Fibroblast of mammary gland (primary cell): ENCODE measurements at regions not wholly inside any gene's neighbourhood (a gene's known extent, or its start where the extent isn't known, plus 50 kb on each side); places are given as distances from the start of the nearest gene placed in this dataset.

ENCODE experiments used
- DNase-seq: peaks from one replicate; pipeline ENCODE4 v3.0.0-alpha.2; 2010; ENCODE audit warnings: low read depth
- H3K4me3 ChIP-seq: 2 replicates; pipeline ENCODE4 v1.5.1; 2011; ENCODE audit warnings: low read depth, mild to moderate bottlenecking, low read length, moderate library complexity; ENCODE audit not compliant: control insufficient read depth
- CTCF ChIP-seq: conservative IDR thresholded peaks from 2 replicates; pipeline ENCODE4 v1.5.1; 2011; ENCODE audit warnings: low read depth, low read length, inconsistent platforms; ENCODE audit not compliant: control insufficient read depth, insufficient read depth

DNA sequence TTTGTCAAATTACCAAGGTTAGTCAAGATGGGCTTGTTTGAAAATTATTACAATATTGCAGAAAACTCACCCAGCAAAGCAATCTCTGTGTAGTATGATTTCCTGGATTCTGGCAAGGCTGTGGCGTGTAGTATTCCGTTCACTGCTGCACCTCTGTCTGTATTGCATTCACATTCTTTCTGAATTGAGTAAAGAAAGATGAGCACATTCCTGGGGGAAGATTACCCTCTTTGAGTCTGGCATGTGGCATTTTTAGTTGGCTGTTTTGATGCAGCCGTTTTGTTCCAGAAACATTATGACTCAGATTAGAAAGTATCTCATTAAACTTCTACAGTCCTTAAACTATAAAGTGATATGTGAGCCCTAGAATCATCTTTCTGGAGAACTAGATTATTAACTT, 197.7 kb downstream of the TENT4A start:
- DNase-seq: no peak
- H3K4me3 ChIP-seq: no peak overlapping the region
- no peak for TF ChIP-seq CTCF

- no peak for TF ChIP-seq CTCF
- H3K4me3 ChIP-seq: no peak overlapping the region
- DNase-seq: no peak
These were observed 201.1 kb downstream of the TENT4A start for GRCh38 chr5:6914347-6914746.

GRCh38 chr5:6915574-6915973, 202.3 kb downstream of the TENT4A start:
- TF ChIP-seq CTCF: no peak
- H3K4me3 ChIP-seq: no peak overlapping the region
- no peak for DNase-seq

- H3K4me3 ChIP-seq: no peak overlapping the region
- DNase-seq: no peak
- TF ChIP-seq CTCF: no peak
These were observed 205.0 kb downstream of the TENT4A start for GRCh38 chr5:6918255-6918654.

DNA sequence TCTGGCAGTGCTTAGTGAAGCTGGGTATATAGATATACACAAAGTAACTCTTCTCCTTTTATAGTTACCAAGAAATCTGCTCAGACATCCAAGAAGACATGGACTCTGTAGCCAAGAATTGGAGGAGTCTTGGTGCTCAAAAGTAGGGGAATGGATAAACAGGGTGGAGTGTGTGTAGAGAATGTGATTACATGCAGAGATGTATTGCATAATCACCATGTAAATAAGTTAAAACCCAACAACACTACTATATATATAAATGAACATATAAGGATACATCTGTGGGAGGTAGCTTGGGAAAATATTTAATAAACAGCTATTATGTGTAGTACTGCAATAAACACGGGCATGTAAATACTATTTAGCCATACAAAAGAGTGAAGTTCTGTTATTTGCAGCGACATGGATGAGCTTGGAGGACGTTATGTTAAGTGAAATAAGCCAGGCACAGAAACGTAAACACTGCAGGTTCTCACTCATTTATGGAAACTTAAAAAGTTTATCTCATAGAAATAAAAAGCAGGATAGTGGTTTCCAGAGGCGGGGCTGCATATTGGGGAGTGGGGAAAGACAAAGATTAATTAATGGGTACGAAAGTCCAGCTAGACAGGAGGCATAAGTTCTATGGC, 207.5 kb downstream of the TENT4A start:
- DNase-seq: no peak
- no peak overlapping the region for H3K4me3 ChIP-seq
- TF ChIP-seq CTCF: no peak

DNA sequence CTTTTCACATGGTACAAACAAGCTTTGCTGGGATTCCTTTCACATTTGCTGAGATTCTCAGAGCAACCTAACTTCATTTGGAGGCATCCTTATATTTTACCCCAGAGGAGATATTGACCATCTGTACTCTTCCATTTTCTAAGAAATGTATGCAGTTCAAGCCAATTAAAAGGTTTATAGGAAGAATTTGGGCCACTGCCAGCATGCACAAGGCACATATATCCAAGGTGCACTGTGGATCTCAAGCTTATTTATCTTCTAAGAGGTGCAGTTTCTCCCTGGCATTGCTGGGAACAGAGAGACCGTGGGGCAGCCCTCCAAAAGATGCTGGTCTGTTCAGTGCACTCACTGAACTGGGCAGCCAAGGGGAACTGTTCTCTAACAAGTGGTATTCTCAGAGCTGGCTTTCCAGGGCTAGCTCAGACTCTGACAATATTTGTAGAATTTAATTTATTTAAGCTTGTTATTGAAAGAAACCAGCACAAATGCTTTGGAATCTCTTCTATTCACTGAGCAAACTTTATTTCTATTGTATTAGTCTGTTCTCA, 213.3 kb downstream of the TENT4A start:
- H3K4me3 ChIP-seq: no peak overlapping the region
- DNase-seq: no peak
- TF ChIP-seq CTCF: no peak
